ENCODE measurements at regions not wholly inside any gene's neighbourhood (a gene's known extent, or its start where the extent isn't known, plus 50 kb on each side); places are given as distances from the start of the nearest gene placed in this dataset.

GRCh38 chr3:186464424-186465093 is 79.6 kb downstream of the CRYGS start:
- 85 to 95% methylated on average over 3 of the region's 3 CpGs for WGBS, 2 experiments (ENCODE audit: insufficient coverage in 1 of 2, insufficient read length in 1 of 2)
- Histone ChIP-seq H3K27me3 (ENCODE audit: control insufficient read depth, insufficient read depth, low read length, poor library complexity, severe bottlenecking) (no peaks in the 10 kb centered on the region), H3K36me3 (ENCODE audit: control insufficient read depth, insufficient read depth, low read length) (no peaks in the 10 kb centered on the region), H3K9me3 (ENCODE audit: control insufficient read depth, low read length) (no peaks in the 10 kb centered on the region), H3K4me3 (ENCODE audit: low read length) (no peak overlapping the region), H3K9ac (ENCODE audit: extremely low read depth, low read length, poor library complexity, severe bottlenecking) (no peak overlapping the region), H3K27ac (ENCODE audit: low read depth, low read length) (no peak overlapping the region), H3K4me1 (ENCODE audit: control insufficient read depth, insufficient read depth, low read length) (peaks cover 25% of the 10 kb centered on the region)
- no peaks in the 10 kb centered on the region for H3K36me3 Mint-ChIP-seq (ENCODE audit: low read depth)
- no peak overlapping the region for H3K4me3 Mint-ChIP-seq
- peaks cover 34% of the 10 kb centered on the region for H3K4me1 Mint-ChIP-seq
- no peak overlapping the region for H3K27ac Mint-ChIP-seq
- H3K9me3 Mint-ChIP-seq = no peaks in the 10 kb centered on the region
- TF ChIP-seq CTCF (conservative IDR thresholded peaks at IDR 0.05) = peak; percentile 74
- H3K27me3 Mint-ChIP-seq (ENCODE audit: insufficient read depth) = peaks cover 15% of the 10 kb centered on the region
- DNase-seq = peak; percentile 64

- no peaks in the 10 kb centered on the region for H3K9me3 Mint-ChIP-seq
- H3K4me1 Mint-ChIP-seq = peaks cover 11% of the 10 kb centered on the region
- DNase-seq = no peak
- no peak overlapping the region for H3K4me3 Mint-ChIP-seq
- H3K4me3 ChIP-seq (ENCODE audit: low read length) = no peak overlapping the region
- H3K9ac ChIP-seq (ENCODE audit: extremely low read depth, low read length, poor library complexity, severe bottlenecking) = no peak overlapping the region
- WGBS, 2 experiments (ENCODE audit: insufficient coverage in 1 of 2, insufficient read length in 1 of 2) = 100% methylated on average over 1 of the region's 1 CpG; no CpG with 5 or more reads in 1 of the 2 experiments
- no peaks in the 10 kb centered on the region for H3K36me3 Mint-ChIP-seq (ENCODE audit: low read depth)
- H3K4me1 ChIP-seq (ENCODE audit: control insufficient read depth, insufficient read depth, low read length) = peaks cover 13% of the 10 kb centered on the region
- peaks cover 15% of the 10 kb centered on the region for H3K27me3 Mint-ChIP-seq (ENCODE audit: insufficient read depth)
- H3K9me3 ChIP-seq (ENCODE audit: control insufficient read depth, low read length) = no peaks in the 10 kb centered on the region
- H3K27ac Mint-ChIP-seq = no peak overlapping the region
- no peaks in the 10 kb centered on the region for H3K27me3 ChIP-seq (ENCODE audit: control insufficient read depth, insufficient read depth, low read length, poor library complexity, severe bottlenecking)
- H3K36me3 ChIP-seq (ENCODE audit: control insufficient read depth, insufficient read depth, low read length) = no peaks in the 10 kb centered on the region
- H3K27ac ChIP-seq (ENCODE audit: low read depth, low read length) = no peak overlapping the region
- TF ChIP-seq CTCF (conservative IDR thresholded peaks at IDR 0.05) = no peak
Observed at GRCh38 chr3:186461141-186461540, 83.0 kb downstream of the CRYGS start.

GRCh38 chr3:186459108-186459467 is 85.1 kb downstream of the CRYGS start:
- peaks cover 8% of the 10 kb centered on the region for H3K27me3 Mint-ChIP-seq (ENCODE audit: insufficient read depth)
- Histone ChIP-seq H3K9me3 (ENCODE audit: control insufficient read depth, low read length) (no peaks in the 10 kb centered on the region), H3K27me3 (ENCODE audit: control insufficient read depth, insufficient read depth, low read length, poor library complexity, severe bottlenecking) (no peaks in the 10 kb centered on the region), H3K36me3 (ENCODE audit: control insufficient read depth, insufficient read depth, low read length) (no peaks in the 10 kb centered on the region), H3K4me3 (ENCODE audit: low read length) (no peak overlapping the region), H3K4me1 (ENCODE audit: control insufficient read depth, insufficient read depth, low read length) (peaks cover 15% of the 10 kb centered on the region), H3K27ac (ENCODE audit: low read depth, low read length) (no peak overlapping the region), H3K9ac (ENCODE audit: extremely low read depth, low read length, poor library complexity, severe bottlenecking) (no peak overlapping the region)
- peaks cover 21% of the 10 kb centered on the region for H3K4me1 Mint-ChIP-seq
- H3K9me3 Mint-ChIP-seq = no peaks in the 10 kb centered on the region
- no peak overlapping the region for H3K4me3 Mint-ChIP-seq
- no peak for DNase-seq
- H3K27ac Mint-ChIP-seq = no peak overlapping the region
- 91 to 94% methylated on average over 2 of the region's 2 CpGs for WGBS, 2 experiments (ENCODE audit: insufficient coverage in 1 of 2, insufficient read length in 1 of 2)
- no peak for TF ChIP-seq CTCF (conservative IDR thresholded peaks at IDR 0.05)
- H3K36me3 Mint-ChIP-seq (ENCODE audit: low read depth) = no peaks in the 10 kb centered on the region
